ENCODE measurements at regions not wholly inside any gene's neighbourhood (a gene's known extent, or its start where the extent isn't known, plus 50 kb on each side); places are given as distances from the start of the nearest gene placed in this dataset.
A peak's percentile ranks its signal among the peaks of the same experiment; 100 is the strongest.

- no peak for DNase-seq
These were observed 1682.8 kb upstream of the LRRTM1 start for GRCh38 chr2:81987370-81987769.

GRCh38 chr2:81984969-81985637, 1680.6 kb upstream of the LRRTM1 start:
- no peak for DNase-seq

- no peak for DNase-seq
These were observed 1677.0 kb upstream of the LRRTM1 start for GRCh38 chr2:81981585-81981984.

DNA sequence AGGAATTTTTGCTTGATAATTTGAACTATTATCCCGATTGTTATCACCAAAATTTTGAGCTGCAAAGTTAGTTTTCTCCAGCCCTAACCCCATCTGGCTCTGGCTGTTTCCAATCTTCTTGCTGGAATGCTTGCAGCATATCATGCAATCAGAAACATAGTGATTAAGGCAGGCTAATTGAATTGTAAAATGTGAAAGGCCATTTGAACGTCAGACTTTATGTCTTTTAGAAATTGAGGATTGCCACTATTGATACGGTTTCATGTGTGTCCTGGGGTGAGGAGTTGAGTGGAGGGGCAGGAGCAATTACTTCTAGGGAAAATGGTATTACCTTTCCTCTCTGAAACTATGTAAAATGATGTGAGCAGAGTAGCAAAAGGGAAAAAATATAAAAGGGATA, 1674.5 kb upstream of the LRRTM1 start:
- no peak for DNase-seq

- DNase-seq: no peak
These were observed 1672.4 kb upstream of the LRRTM1 start for GRCh38 chr2:81976998-81977397.

GRCh38 chr2:81974216-81974615, 1669.7 kb upstream of the LRRTM1 start:
- DNase-seq: no peak

- DNase-seq: no peak
These were observed 1638.3 kb upstream of the LRRTM1 start for GRCh38 chr2:81942876-81943275.

DNA sequence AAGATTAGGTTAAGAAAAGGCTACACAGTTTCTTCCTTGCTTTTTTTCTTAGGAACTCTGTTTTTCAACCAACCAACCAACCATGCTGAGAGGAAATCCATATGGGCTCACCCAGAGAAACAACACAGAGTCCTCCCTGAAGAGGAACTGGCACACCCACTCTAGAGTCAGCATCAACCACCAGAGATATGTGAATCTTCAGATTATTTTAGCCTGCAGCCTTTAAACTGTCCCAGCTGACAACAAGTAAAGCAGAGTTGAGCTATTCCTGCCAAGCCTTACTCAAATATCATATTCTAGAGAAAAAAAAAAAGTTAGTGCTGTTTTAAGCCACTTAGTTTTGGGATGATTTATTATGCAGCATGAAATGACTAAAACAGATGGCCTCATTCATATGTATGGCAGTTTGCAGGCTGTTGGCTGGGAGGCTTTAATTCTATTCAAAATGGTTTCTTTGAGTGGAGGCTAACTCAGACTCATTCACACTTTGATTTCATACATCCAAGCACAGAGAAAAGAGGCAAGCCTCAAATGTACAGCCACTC, 1637.7 kb upstream of the LRRTM1 start:
- DNase-seq: peak; percentile 18

GRCh38 chr2:81940266-81940955, 1635.9 kb upstream of the LRRTM1 start:
- DNase-seq: no peak

DNA sequence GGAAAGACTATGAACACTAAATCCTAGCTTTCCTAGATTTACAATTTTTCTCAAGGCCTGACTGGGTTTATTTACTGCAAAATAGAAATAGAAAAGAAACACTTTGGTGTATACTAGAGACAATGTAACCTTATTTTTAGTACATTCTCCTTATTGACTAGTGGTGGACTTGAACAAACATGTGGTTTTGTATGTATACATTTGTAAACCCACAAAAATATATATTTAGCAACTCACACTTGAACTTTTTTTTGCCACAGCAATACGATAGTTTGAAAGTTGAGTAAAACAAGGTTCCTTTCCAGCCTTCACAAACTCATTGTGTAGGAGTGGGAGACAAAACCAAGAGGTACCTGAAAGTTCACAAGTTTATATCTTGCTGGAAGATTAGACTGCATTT, 1633.4 kb upstream of the LRRTM1 start:
- DNase-seq: no peak

DNA sequence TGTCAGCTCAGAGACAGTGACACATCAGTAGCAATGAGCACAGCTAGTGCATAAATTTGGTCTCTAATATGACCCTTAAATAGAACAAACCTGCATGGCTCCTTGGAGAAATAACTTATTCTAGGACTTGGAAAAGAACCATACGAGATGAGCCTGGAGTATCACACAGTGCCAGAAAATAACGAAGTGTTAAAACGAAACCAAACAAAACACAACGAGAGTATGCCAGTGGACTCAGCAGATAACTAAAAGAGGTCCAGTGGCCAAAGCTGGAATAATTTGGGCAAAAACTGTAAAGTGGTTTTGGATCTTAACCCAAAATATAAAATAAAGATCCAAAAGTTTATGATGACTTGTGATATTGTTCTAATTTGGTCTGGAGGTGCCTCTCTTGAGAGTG, 1599.0 kb upstream of the LRRTM1 start:
- DNase-seq: no peak

- no peak for DNase-seq
These were observed 1596.5 kb upstream of the LRRTM1 start for GRCh38 chr2:81901017-81901416.

DNA sequence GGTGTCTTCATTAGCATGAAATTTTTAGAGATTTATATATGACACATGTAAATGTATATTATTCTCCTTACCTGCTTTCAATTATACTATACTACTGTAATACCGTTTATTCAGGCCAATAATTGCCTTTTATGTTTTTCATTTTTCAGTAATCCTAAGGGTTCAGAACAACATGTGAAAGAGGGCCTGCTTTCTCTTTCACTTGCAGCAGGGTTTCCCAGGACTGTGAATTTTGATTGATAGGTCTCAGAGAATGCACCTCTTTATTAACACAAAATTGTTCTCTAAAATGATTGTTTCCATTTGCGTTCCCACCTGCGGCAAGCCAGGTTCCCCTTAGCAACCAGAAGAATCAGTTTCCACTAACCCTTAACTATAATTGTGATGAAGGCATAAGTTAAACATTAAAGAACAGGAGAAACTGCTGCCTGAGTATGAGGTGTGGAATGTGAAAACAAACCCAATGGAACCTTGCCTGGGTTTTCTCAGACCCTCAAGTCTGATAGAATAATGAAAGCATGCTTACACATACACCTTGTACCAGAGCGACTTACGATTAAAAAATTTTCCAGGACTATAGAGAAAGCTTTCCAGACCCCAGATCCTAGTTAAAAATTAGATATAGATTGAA, 1591.2 kb upstream of the LRRTM1 start:
- DNase-seq: no peak

- no peak for DNase-seq
These were observed 1590.0 kb upstream of the LRRTM1 start for GRCh38 chr2:81894451-81894990.

DNA sequence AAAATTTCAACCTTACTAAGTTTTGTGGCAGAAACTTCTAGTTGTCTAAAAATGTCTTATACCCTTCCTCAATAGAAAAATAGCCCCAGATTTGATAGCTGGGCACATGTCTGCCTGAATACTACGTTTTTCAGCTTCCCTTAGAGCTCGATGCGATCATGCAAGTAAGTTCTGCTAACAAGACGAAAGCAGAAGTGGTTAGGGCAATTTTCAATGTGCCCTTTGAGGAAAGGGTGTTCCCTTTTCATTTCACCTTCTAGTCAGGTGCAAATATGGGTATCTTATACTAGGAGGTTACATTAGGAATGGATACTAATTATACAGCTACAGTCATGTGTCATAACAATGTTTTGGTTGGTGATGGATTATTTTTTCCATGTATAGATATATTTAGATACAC, 1572.1 kb upstream of the LRRTM1 start:
- DNase-seq: no peak

DNA sequence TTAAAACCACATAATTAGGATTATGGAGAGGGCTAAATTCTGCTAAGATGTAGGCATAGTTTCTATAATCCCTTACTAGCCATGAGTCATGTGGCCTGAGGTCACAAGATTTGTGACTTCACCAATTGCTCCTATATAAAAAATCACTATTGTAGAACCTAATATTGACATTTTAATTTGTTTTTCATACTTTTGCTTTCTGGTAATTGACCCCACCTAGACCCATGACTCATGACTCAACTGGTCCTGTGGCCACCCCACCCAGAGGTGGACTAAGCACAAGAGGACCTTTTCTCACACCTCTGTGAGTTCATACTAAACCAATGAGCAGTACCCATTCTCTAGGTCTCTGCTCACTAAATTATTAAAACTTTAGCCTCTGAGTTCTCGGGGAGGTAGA, 1567.5 kb upstream of the LRRTM1 start:
- no peak for DNase-seq

GRCh38 chr2:81870119-81870518, 1565.6 kb upstream of the LRRTM1 start:
- no peak for DNase-seq

DNA sequence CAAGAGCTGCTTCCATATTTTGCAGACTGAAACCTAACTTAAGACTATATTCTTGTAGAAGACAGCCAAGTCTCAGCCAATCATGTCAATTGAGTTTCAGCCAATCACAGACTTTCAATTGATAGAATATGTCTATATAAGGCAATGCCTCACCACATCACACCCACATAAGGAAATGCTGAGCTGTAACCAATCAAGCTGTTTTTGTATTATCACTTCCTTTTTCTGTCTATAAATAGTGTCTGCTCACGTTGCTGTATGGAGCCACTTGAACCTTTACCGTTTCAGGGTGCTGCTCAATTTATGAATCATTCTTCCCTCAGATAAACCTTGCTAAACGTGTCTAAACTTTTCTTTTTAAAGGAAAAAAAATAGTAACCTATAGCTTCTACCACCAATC, 1554.4 kb upstream of the LRRTM1 start:
- DNase-seq: no peak

- no peak for DNase-seq
These were observed 1548.8 kb upstream of the LRRTM1 start for GRCh38 chr2:81853341-81853740.

GRCh38 chr2:81852651-81853050, 1548.1 kb upstream of the LRRTM1 start:
- DNase-seq: no peak

GRCh38 chr2:81839780-81840179, 1535.2 kb upstream of the LRRTM1 start:
- DNase-seq: no peak

GRCh38 chr2:81835321-81836000, 1530.9 kb upstream of the LRRTM1 start:
- no peak for DNase-seq

GRCh38 chr2:81786811-81787210, 1482.3 kb upstream of the LRRTM1 start:
- no peak for DNase-seq
